ENCODE measurements at regions not wholly inside any gene's neighbourhood (a gene's known extent, or its start where the extent isn't known, plus 50 kb on each side); places are given as distances from the start of the nearest gene placed in this dataset.

DNA sequence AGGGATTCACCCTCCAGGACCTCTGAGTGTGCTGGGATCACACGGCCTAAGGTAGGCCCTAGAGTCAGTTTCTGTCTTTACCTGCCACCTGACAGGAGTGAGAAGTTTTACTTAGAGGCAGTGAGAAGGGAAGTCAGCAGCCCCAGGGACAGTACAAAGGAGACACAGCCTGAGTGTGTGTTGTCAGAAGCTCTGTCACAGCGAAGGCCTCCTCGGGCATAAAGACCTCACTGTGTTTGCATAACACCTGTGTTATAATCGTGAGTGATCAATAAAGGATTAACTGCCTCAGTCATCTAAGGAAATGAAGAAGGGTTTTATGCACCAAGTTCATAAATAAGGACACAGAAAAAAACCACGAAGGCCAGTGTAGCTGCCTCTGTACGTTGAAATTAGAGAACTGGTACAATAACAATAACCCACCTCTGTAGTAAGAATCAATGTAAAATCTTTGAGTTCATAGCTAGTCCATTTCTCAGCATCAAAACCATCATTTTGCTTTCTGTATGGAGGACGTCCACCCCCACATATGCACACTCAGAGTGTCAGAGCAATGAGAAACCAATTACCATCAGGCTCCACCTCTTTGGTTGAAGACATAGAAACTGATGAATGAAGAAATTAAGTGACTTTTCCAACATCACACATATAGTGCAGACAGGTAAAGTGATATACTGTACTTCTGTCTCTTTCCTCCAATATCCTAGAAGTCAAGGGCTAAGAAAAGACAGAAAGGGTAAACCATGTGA, 159.3 kb downstream of the DAD1 start:
- DNase-seq, result no peak
- in situ Hi-C loops (cut with MboI; ENCODE audit: low pct_unique_long_range_greater_than_20kb, low sequenced_read_pairs), result no loop called here

DNA sequence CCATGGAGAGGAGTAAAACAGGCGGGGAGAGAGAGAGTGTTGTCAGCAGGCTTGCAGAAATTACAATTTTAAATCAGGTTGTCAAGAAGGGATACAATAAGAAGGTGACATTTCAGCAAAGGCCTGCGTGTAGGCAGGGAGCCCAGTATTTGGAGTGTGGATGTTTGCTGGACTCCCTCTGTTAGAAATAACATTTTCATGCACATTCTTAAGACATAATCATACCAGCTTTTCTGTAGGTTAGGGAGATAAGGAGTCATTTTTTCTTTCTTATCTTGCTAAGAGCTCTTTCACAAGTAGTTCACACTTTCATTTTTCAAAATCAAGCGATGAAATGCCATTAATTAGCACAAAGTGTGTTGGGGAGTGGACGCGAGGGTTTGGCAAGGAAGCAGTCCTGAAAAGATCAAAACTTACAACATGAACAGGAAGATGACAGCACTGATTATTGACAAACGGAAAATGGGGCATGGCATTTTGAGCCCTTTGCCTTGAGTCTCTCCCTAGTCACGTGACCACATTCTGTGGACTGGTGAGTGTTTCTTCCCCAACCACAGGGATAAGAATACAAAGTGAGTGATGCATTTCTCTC, 160.2 kb downstream of the DAD1 start:
- peak; percentile 73 for DNase-seq
- in situ Hi-C loops (cut with MboI; ENCODE audit: low pct_unique_long_range_greater_than_20kb, low sequenced_read_pairs), result no loop called here

DNA sequence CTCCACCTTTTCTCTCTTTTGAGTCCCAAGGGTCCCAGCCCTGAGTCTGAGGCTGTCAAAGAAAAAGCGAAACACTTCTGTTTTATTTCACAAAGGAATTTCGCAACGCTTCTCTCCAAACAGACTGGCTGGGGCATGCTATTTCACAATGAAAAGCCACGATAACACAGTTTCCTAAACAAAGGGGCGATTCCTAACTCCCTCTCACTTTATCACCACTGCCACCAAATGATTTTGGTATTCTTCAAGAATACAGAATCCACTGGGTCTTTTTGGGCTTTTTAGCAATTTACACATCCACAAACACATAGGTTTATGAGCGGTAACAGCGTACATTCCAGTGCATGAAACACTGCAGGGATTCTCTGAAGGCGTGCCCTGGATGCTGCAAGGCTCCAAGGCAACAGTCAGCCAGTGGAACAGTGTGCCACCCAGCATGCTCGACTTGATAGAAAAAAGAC, 161.2 kb downstream of the DAD1 start:
- peak; percentile 84 for DNase-seq
- in situ Hi-C loops (cut with MboI; ENCODE audit: low pct_unique_long_range_greater_than_20kb, low sequenced_read_pairs), result no loop called here

DNA sequence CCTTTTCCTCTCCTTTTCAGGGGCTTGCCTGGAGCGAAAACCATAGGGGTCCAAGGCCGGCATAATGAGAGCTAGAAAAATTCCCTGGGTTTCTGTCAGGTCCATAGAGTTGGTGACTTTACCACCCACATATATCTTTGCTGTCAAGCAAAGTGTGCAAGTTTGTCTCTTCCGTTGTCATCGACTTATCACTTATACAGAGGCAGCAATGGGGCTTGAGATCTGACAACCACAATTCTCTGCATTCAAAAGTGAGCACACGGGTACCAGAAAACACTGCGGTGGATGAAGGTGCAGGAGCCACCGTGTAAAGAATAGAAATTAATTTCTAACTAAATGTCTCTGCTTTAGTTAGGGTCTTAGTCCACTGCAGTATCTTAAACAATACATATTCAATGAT, 162.3 kb downstream of the DAD1 start:
- no peak for DNase-seq

DNA sequence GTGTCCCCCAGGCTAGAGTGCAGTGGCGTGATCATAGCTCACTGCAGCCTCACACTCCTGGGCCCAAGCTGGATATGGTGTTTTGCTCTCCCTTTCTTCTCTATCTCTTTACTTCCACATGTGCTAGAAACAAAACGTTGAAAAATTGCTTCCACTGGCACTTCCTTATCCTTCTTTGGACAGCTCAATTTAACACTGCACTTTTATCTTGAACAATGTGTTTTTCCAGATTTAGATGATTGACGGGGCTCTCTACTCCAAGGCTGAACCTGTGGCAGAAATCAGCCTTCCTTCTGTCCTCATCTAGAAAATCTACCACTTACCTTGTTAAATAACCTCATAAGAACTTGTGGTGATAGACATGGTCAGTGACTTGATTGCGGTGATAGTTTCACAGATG, 165.1 kb downstream of the DAD1 start:
- peak; percentile 32 for DNase-seq
- in situ Hi-C loops (cut with MboI; ENCODE audit: low pct_unique_long_range_greater_than_20kb, low sequenced_read_pairs), result no loop called here

More for the DNA sequence above, 162.3 kb downstream of the DAD1 start:
- in situ Hi-C loops (cut with MboI; ENCODE audit: low pct_unique_long_range_greater_than_20kb, low sequenced_read_pairs), result no loop called here

DNA sequence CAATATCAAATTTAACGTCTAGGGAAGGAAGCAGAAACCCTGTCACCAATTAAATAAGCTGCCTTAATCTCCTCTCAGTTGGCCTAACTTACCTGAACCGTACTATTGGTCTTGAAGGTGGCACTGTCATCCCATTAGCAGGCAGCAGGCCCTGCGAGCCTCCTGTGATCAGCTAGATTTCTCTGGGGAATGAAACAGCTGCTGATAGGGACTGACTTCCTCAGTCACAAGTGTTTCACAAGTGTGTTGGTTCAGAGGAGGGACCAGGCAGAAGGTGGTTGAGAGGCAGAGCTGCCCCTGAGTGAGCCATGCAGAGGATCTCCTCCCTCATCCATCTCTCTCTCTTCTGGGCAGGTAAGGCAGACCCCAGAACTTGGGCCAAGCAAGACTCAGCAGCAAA, 166.8 kb downstream of the DAD1 start:
- in situ Hi-C loops (cut with MboI; ENCODE audit: low pct_unique_long_range_greater_than_20kb, low sequenced_read_pairs), result no loop called here
- DNase-seq, result no peak

DNA sequence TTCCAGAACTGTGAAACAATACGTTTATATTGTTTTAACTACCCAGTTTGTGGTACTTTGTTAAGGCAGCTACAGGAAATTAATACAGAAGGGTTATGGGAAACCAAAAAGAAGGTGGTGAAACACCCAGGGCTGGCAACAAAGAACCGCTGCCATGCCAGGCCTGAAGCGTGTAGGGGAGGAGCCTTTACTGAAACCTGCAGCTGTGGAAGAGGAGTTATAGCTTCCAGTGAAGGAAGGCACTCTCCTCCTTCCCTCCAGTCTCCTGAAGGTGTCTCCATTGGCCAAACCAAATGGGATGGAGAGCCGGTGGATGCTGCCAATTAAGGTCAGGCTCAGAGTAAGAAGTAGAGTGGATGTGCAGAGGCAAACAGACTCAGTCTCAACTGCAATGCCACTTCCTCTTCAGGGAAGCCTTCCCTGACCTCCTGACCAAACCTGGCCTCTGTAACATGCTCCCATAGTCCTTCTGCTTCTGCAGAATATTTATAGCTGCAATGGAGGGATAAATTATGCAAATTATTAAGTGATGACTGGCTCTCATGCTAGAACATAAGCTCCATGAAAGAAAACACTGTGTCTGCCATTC, 168.3 kb downstream of the DAD1 start:
- peak; percentile 70 for DNase-seq
- in situ Hi-C loops (cut with MboI; ENCODE audit: low pct_unique_long_range_greater_than_20kb, low sequenced_read_pairs), result no loop called here

DNA sequence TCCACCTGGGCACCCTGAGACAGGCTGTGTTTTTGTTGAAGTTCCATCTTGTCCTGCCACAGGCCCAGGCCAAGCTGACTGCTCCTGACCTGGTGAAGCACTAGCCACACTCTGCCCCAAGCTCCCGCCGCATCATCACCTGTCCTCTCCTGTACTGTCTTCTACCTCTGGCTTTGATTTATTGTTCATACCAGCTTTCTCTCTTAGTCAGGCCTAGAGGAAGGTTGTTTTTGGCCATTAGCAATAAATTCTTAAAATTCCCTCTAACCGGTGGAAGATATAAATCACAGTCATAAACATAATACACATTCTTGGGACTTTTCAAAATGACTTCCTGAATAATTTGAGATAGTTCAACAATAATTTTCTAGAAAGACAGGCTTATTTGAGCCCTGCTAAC, 169.4 kb downstream of the DAD1 start:
- no peak for DNase-seq
- in situ Hi-C loops (cut with MboI; ENCODE audit: low pct_unique_long_range_greater_than_20kb, low sequenced_read_pairs), result no loop called here

DNA sequence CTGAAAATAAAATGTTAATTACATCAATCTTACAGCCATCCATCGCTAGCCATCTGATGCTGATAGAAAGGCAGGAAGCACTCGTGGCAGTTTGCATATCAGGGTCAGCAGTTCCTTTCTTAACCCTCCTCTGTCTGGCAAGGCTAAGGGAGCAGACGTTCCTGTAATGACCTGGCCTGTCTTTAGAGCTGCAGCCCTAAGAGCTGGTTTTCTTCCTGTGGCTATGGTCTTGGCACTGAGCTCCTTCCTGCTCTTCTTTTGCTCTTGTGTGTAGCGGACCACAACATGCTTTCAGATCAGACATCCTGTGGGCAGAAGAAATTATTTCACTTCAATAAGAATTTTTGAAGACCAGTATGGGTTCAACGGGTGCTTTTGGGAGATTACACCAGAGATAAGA, 170.4 kb downstream of the DAD1 start:
- in situ Hi-C loops (cut with MboI; ENCODE audit: low pct_unique_long_range_greater_than_20kb, low sequenced_read_pairs), result no loop called here

DNA sequence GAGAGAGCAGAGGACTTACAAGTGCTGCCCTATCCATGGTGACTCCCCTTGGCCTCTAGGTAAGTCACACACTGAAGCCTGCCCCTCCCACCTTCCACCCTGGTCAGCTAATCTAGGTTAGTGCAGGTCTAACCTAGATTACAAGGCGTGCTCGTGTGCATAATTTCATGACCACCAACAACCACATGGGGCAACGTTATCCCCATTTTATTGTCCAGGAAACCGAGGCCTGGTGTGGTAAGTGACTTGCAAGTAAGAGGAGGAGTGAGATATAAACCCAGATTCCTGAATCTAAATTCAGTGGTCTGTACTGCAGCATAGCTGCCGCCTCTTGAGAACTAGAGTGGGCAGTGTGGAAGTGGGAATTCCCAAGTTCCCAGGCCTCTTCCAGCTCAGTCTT, 171.1 kb downstream of the DAD1 start:
- in situ Hi-C loops (cut with MboI; ENCODE audit: low pct_unique_long_range_greater_than_20kb, low sequenced_read_pairs), result no loop called here
- peak; percentile 61 for DNase-seq

More for the DNA sequence above, 170.4 kb downstream of the DAD1 start:
- peak; percentile 81 for DNase-seq

DNA sequence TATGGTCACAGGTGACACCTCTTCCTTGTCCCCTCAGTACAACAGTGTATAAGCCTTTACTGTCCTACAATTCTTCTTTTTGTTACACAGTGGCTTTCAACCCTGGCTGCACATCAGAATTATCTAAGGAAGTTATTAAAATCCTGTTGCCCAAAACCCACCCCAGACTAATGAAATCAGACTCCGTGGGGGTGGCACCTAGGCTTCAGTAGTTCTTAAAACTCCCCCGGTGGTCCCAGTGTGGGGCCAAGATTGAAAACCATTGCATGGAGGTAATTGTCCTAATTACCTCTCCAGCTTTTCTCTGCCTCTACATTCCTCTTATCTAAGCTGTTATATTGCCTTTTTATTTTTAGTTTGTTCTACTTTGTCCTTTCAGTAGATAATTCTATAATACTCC, 172.8 kb downstream of the DAD1 start:
- in situ Hi-C loops (cut with MboI; ENCODE audit: low pct_unique_long_range_greater_than_20kb, low sequenced_read_pairs), result no loop called here
- no peak for DNase-seq

DNA sequence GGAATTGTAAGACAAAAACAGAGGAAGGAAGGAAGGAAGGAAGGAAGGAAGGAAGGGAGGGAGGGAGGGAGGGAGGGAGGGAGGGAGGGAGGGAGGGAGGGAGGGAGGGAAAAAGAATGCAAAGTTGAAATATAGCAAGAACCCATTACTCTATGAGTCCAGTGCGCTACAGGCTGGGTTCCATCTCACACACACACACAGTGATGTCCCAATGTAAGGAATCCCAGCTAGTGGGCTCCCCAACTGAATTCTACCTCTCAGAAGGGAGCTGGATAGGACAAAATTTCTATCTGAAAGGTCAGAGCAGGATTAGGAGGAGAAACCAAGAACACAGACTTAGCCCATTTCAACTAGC, 173.4 kb downstream of the DAD1 start:
- in situ Hi-C loops (cut with MboI; ENCODE audit: low pct_unique_long_range_greater_than_20kb, low sequenced_read_pairs), result no loop called here
- DNase-seq, result no peak

DNA sequence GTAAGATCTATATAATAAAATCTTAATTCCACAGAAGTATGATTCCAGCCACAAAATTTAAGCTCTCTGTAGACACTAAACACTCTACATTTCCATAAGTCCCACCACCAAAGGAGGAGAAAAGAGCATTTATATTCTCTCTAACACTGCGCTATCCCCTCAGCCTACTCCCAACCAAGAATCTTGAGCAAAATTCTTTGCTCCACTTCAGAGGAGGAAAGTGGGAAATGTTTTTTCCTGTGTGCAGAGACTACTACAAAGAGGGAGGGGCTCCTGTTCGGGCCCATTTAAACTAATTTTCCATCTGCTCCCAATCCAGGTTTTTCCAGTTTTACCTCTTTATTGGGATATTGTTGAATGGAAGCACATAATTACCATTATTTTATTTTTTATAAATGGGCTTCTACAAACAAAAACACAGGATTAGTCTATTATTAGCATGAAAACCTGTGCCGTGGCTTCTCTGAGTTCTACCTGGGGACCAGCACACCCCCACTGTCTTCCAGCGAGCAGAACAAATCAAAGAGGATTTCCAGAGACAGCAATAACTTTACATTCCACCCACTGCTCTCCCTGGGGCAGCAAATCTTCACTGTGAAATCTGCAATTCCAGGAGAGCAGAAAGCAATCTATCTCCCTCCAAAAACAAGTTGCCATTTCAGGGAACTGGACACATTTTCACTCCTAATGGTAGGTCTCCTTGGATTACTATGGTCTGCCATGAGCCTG, 174.0 kb downstream of the DAD1 start:
- DNase-seq, result no peak
- in situ Hi-C loops (cut with MboI; ENCODE audit: low pct_unique_long_range_greater_than_20kb, low sequenced_read_pairs), result no loop called here

DNA sequence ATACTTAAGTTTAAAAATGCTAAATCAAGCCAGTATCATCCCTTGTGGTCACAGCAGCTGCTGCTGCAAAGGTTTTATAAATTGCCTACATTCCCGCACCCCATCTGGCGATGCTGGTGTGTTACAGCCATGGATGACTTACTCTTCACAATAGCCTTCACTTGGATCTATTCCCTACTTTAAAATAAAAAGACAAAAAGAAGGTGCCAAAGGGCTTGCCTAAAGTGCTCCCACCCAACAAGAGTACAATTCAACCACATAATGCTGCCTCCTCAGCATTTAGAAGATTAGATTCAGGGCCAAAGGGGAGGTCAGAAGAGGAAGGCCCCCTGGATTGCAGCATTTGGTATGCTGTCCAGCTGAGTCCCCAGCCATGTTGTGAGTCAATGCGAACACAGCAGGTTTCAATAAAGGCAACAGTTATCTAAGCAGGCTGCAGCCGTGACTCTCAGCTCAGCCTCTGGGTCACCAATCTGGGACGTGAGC, 176.1 kb downstream of the DAD1 start:
- in situ Hi-C loops (cut with MboI; ENCODE audit: low pct_unique_long_range_greater_than_20kb, low sequenced_read_pairs), result no loop called here
- DNase-seq, result no peak

DNA sequence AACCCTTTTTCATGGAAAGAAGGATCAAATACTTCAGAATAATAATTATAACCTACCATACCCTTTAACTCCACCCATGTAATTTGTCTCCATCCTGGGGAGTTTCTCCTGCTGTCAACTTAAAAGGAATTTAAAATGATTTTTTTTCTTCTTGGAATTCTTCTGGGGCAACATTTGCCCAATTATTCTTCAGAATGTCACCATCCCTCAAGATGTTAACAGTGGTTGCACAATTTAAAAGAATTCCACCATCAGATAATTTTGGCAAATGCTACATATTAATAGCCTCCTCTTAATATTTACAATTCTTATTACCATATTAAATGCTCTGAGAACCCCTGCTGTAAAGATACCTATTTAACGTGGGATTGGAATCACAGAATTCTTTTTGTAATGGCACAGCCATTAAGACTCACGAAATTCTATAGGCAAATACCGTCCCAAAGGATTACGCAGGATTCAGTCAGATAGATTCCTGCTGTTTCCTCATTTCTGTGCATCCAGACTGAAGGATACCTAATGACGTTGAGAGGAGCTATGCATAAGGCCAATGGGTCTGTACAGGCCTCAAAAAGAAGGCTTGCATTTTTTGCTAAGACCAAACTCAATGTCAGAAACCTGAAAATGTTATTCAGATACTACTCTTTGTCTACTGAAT, 177.5 kb downstream of the DAD1 start:
- DNase-seq, result no peak
- in situ Hi-C loops (cut with MboI; ENCODE audit: low pct_unique_long_range_greater_than_20kb, low sequenced_read_pairs), result no loop called here

DNA sequence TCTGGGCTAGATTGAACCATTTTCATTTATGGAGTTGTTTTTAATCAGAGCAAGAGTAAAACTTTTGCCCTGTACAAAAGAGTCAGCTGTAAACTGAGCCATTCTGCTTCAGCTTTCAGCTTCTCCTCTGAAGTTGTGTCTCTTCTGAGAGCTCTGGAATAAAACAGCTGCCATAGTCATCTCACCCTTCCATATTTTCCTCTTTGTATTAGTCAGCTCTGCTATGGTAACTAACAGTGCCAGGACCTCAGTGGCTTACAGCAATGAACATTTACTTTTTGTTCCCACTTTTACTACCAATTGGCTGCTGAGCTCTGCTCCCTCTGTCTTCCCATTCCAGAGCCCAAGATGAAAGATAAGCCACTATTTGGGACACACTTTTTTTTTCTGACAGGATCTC, 178.5 kb downstream of the DAD1 start:
- in situ Hi-C loops (cut with MboI; ENCODE audit: low pct_unique_long_range_greater_than_20kb, low sequenced_read_pairs), result no loop called here

DNA sequence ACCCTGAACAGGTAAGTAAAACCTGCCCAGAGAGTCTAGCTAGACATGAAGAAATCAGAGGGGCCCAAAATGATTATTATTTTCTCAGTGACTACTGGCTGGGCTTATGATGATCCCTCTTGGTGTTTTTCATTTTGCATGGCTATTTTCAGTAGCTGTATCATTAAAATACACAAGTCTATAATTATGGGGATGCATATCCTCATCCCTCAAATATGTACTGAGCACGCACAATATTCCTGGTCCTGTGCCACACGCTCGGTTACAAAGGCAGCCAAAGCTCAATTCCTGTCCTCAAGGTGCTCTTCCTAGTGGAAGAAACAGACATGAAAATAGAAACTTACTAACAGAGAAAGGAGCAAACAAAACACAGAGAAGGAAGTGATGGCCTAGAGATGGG, 180.0 kb downstream of the DAD1 start:
- in situ Hi-C loops (cut with MboI; ENCODE audit: low pct_unique_long_range_greater_than_20kb, low sequenced_read_pairs), result no loop called here

More for the DNA sequence above, 178.5 kb downstream of the DAD1 start:
- DNase-seq, result no peak

DNA sequence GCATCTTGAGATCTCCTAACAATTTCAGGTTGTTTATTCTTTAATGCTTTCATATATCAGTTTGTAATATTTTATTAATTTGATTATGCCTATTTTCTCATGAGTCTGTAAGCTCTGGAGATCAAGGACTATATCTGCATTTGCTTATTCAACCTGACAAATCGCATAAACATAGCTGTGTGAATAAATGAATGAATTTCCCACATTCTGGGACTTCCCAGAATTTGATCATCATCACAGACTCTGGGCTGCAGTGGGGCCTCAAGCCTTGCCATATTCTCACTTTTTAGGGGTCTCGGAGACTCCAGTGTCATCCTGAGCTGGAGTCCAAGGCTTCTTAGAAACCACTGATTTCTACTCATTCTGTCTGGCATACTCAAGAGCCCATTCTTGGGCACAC, 180.5 kb downstream of the DAD1 start:
- in situ Hi-C loops (cut with MboI; ENCODE audit: low pct_unique_long_range_greater_than_20kb, low sequenced_read_pairs), result no loop called here
- DNase-seq, result no peak

More for the DNA sequence above, 180.0 kb downstream of the DAD1 start:
- no peak for DNase-seq

DNA sequence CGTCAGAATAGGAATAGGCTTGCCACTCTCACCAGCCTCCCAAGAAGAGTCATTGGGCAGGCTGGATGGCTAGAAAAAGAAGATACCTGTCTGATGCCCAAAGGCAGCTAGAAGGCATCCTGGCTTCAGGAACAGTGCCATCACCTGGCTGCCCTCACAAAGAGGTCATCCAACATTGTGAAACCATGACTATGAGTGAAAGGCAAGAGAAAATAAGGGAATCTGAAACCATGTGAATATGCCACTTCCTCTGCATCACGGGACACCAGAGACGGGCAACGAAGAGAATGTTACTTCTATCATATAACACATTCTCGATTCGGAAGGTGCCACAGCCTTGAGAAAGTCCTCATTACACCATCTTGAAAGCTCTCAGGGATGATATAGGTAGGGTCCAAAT, 182.0 kb downstream of the DAD1 start:
- no peak for DNase-seq
- in situ Hi-C loops (cut with MboI; ENCODE audit: low pct_unique_long_range_greater_than_20kb, low sequenced_read_pairs), result no loop called here

Data from KBM-7 (cell line).